GM18502 (cell line): ENCODE measurements at regions not wholly inside any gene's neighbourhood (a gene's known extent, or its start where the extent isn't known, plus 50 kb on each side); places are given as distances from the start of the nearest gene placed in this dataset.

Source experiments
- ATAC-seq: cut with Tn5 transposase; IDR thresholded peaks from one replicate; pipeline ENCODE4 v1.9.1; 2021; ENCODE audit warnings: mild to moderate bottlenecking; ENCODE audit not compliant: unreplicated experiment, poor library complexity

- ATAC-seq = no peak
Observed at GRCh38 chr18:40874233-40874632, 1080.8 kb upstream of the PIK3C3 start.

GRCh38 chr18:40868110-40868858 is 1086.8 kb upstream of the PIK3C3 start:
- no peak for ATAC-seq

- ATAC-seq = no peak
Observed at GRCh38 chr18:40867459-40867858, 1087.6 kb upstream of the PIK3C3 start.

- ATAC-seq = no peak
Observed at GRCh38 chr18:40866968-40867367, 1088.1 kb upstream of the PIK3C3 start.

GRCh38 chr18:40866013-40866645 is 1088.9 kb upstream of the PIK3C3 start:
- no peak for ATAC-seq

- no peak for ATAC-seq
Observed at GRCh38 chr18:40864846-40865245, 1090.2 kb upstream of the PIK3C3 start.

GRCh38 chr18:40863801-40864200 is 1091.2 kb upstream of the PIK3C3 start:
- no peak for ATAC-seq

- ATAC-seq = no peak
Observed at GRCh38 chr18:40860189-40860588, 1094.8 kb upstream of the PIK3C3 start.

- no peak for ATAC-seq
Observed at GRCh38 chr18:40855661-40856060, 1099.4 kb upstream of the PIK3C3 start.

- ATAC-seq = no peak
Observed at GRCh38 chr18:40852406-40852805, 1102.6 kb upstream of the PIK3C3 start.

- ATAC-seq = no peak
Observed at GRCh38 chr18:40851014-40851429, 1104.0 kb upstream of the PIK3C3 start.

- ATAC-seq = no peak
Observed at GRCh38 chr18:40849886-40850285, 1105.1 kb upstream of the PIK3C3 start.

GRCh38 chr18:40841467-40841866 is 1113.6 kb upstream of the PIK3C3 start:
- no peak for ATAC-seq

- no peak for ATAC-seq
Observed at GRCh38 chr18:40841063-40841462, 1114.0 kb upstream of the PIK3C3 start.

- no peak for ATAC-seq
Observed at GRCh38 chr18:40832362-40832761, 1122.7 kb upstream of the PIK3C3 start.

- ATAC-seq = no peak
Observed at GRCh38 chr18:40824291-40824690, 1130.7 kb upstream of the PIK3C3 start.

- ATAC-seq = no peak
Observed at GRCh38 chr18:40821596-40822243, 1133.3 kb upstream of the PIK3C3 start.

GRCh38 chr18:40812981-40813515 is 1142.0 kb upstream of the PIK3C3 start:
- ATAC-seq = no peak

GRCh38 chr18:40810372-40810771 is 1144.7 kb upstream of the PIK3C3 start:
- ATAC-seq = no peak

GRCh38 chr18:40789286-40789685 is 1165.7 kb upstream of the PIK3C3 start:
- ATAC-seq = no peak

- ATAC-seq = no peak
Observed at GRCh38 chr18:40782453-40783130, 1172.4 kb upstream of the PIK3C3 start.
